WTC11 (cell line): ENCODE measurements at regions not wholly inside any gene's neighbourhood (a gene's known extent, or its start where the extent isn't known, plus 50 kb on each side); places are given as distances from the start of the nearest gene placed in this dataset.

Experiments used
- ATAC-seq: fragments of 200-7000 bp; cut with Tn5 transposase; 2 replicates; pipeline ENCODE4 v1.10.0; 2021; ENCODE audit warnings: mild to moderate bottlenecking, moderate library complexity
- CTCF ChIA-PET: fragments of 300-600 bp; sonication (Branson Sonifier 250); formaldehyde crosslinking; loops from one replicate; lab custom pipeline; 2021; ENCODE audit warnings: antibody characterized with exemption; lab: Charles Lee
- POLR2A ChIA-PET: fragments of 350-600 bp; sonication (Branson Sonifier 250); formaldehyde crosslinking; loops from one replicate; lab custom pipeline; 2021; ENCODE audit warnings: antibody characterized with exemption; lab: Charles Lee
- DNase-seq: peaks from one replicate; pipeline ENCODE4 v3.0.0; 2021; ENCODE audit warnings: low spot score
- H3K27ac Mint-ChIP-seq: 2 replicates; pipeline ENCODE4 v1.8.0; 2021; ENCODE audit warnings: mixed read lengths
- H3K27me3 Mint-ChIP-seq: 2 replicates; pipeline ENCODE4 v1.8.0; 2021; ENCODE audit warnings: low read depth, mild to moderate bottlenecking, moderate library complexity, mixed read lengths
- H3K36me3 Mint-ChIP-seq: 2 replicates; pipeline ENCODE4 v1.8.0; 2021; ENCODE audit warnings: mixed read lengths
- H3K4me1 Mint-ChIP-seq: 2 replicates; pipeline ENCODE4 v1.8.0; 2022; ENCODE audit warnings: mixed read lengths
- H3K4me3 Mint-ChIP-seq: 2 replicates; pipeline ENCODE4 v1.8.0; 2021; ENCODE audit warnings: mild to moderate bottlenecking, moderate library complexity, mixed read lengths
- H3K9me3 Mint-ChIP-seq: 2 replicates; pipeline ENCODE4 v1.8.0; 2021; ENCODE audit warnings: mixed read lengths
- CBFB ChIP-seq: sonication (generic); formaldehyde crosslinking; IDR thresholded peaks from 2 replicates; pipeline ENCODE4 v1.8.1; 2022; ENCODE audit warnings: mild to moderate bottlenecking, low read depth, missing genetic modification reagents
- FOXK1 ChIP-seq: sonication (generic); formaldehyde crosslinking; IDR thresholded peaks from 2 replicates; pipeline ENCODE4 v1.8.0; 2022; ENCODE audit warnings: mild to moderate bottlenecking, moderate library complexity, missing genetic modification reagents
- FOXP1 ChIP-seq: sonication (generic); formaldehyde crosslinking; IDR thresholded peaks from 2 replicates; pipeline ENCODE4 v1.8.0; 2022; ENCODE audit warnings: missing genetic modification reagents, mild to moderate bottlenecking, moderate library complexity, borderline replicate concordance
- JAZF1 ChIP-seq: fragments of 250-450 bp; sonication (Bioruptor Pico); IDR thresholded peaks from 2 replicates; pipeline ENCODE4 v1.9.0; 2021; ENCODE audit warnings: moderate library complexity, mild to moderate bottlenecking, inconsistent platforms
- KAT7 ChIP-seq: sonication (generic); formaldehyde crosslinking; IDR thresholded peaks from 2 replicates; pipeline ENCODE4 v1.8.1; 2023; ENCODE audit warnings: missing genetic modification reagents, mild to moderate bottlenecking, borderline replicate concordance
- MXD4 ChIP-seq: fragments of 250-450 bp; sonication (Bioruptor Pico); IDR thresholded peaks from 2 replicates; pipeline ENCODE4 v1.8.0; 2021; ENCODE audit warnings: mild to moderate bottlenecking, moderate library complexity, borderline replicate concordance
- SP1 ChIP-seq: sonication (generic); formaldehyde crosslinking; conservative IDR thresholded peaks from 2 replicates; pipeline ENCODE4 v1.8.1; 2022; ENCODE audit warnings: missing genetic modification reagents
- ZBTB21 ChIP-seq: sonication (generic); formaldehyde crosslinking; IDR thresholded peaks from 2 replicates; pipeline ENCODE4 v1.8.1; 2023; ENCODE audit warnings: mild to moderate bottlenecking, missing genetic modification reagents, borderline replicate concordance
- ZNF317 ChIP-seq: sonication (generic); formaldehyde crosslinking; IDR thresholded peaks from 2 replicates; pipeline ENCODE4 v1.8.1; 2023; ENCODE audit warnings: low read depth, mild to moderate bottlenecking, moderate library complexity, missing genetic modification reagents, borderline replicate concordance
- ZNF396 ChIP-seq: fragments of 250-450 bp; sonication (Bioruptor Pico); IDR thresholded peaks from 2 replicates; pipeline ENCODE4 v1.8.0; 2021; ENCODE audit warnings: mild to moderate bottlenecking, moderate library complexity, borderline replicate concordance
- ZNF423 ChIP-seq: fragments of 250-450 bp; sonication (Bioruptor Pico); IDR thresholded peaks from 2 replicates; pipeline ENCODE4 v2.1.2; 2022; ENCODE audit warnings: mild to moderate bottlenecking, moderate library complexity
- ZNF671 ChIP-seq: fragments of 250-450 bp; sonication (Bioruptor Pico); IDR thresholded peaks from 2 replicates; pipeline ENCODE4 v1.8.0; 2021; ENCODE audit warnings: mild to moderate bottlenecking
- TF ChIP-seq, protein P1 (sequence below): sonication (generic); formaldehyde crosslinking; IDR thresholded peaks from 2 replicates; pipeline ENCODE4 v1.8.1; 2023; ENCODE audit warnings: mild to moderate bottlenecking, missing genetic modification reagents
- TF ChIP-seq, protein P2 (sequence below): sonication (generic); formaldehyde crosslinking; IDR thresholded peaks from 2 replicates; pipeline ENCODE4 v1.8.1; 2023; ENCODE audit warnings: mild to moderate bottlenecking, missing genetic modification reagents, moderate library complexity
- TF ChIP-seq, protein P3 (sequence below): sonication (generic); formaldehyde crosslinking; IDR thresholded peaks from 2 replicates; pipeline ENCODE4 v1.8.0; 2022; ENCODE audit warnings: mild to moderate bottlenecking, missing genetic modification reagents
- TF ChIP-seq, protein P4 (sequence below): sonication (generic); formaldehyde crosslinking; IDR thresholded peaks from 2 replicates; pipeline ENCODE4 v1.8.0; 2022; ENCODE audit warnings: mild to moderate bottlenecking, missing genetic modification reagents
- TF ChIP-seq, protein P5 (sequence below): sonication (generic); formaldehyde crosslinking; IDR thresholded peaks from 2 replicates; pipeline ENCODE4 v1.8.0; 2022; ENCODE audit warnings: mild to moderate bottlenecking, missing genetic modification reagents
- TF ChIP-seq, protein P6 (sequence below): sonication (generic); formaldehyde crosslinking; IDR thresholded peaks from 2 replicates; pipeline ENCODE4 v1.8.0; 2023; ENCODE audit warnings: missing genetic modification reagents, mild to moderate bottlenecking, borderline replicate concordance

DNA sequence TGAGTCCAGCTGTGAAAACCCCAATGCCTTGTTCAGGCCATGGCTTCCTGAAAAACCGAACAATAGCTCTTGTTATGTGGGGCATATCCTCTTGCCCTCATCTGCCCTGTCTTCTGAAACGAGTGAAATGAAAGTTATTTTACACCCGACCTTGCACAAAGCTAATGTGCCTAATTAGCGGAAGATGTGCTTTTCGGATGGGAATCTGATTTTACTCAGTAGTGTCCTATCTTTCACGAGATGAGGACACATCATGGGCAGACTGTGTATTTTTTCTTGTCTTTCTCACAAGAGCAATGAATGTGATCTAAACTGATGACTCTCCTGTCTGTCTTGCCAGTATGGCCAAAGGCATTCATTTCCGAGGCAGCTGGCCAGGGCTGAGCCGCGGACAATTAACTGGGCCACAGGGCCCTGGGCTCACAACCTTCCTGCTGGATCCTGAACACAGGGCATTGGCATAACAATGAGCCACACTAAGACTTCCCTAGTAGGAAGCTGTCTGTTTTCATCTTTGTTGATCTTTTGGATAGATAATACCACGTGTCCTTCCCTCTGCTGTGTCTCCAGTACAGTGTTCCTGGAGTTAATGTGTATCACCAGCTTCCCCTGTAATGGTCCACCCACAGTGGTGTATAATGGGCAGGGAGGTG, 86.0 kb upstream of the HIF1A start:
- no peaks in the 10 kb centered on the region for H3K27me3 Mint-ChIP-seq
- CTCF ChIA-PET = interaction anchor here (0.7 to 2.3 kb wide), 8 partner anchors 23 to 181 kb away, joined by 3 to 6 read pairs (median 4); partner anchors contain the start of gene HIF1A
- H3K27ac Mint-ChIP-seq = peak overlapping the region; percentile 98
- ATAC-seq (peak; percentile 93), DNase-seq (peak; percentile 63)
- TF ChIP-seq FOXP1 (CRISPR knock-in tag) (no peak), ZBTB21 (CRISPR knock-in tag) (peak; percentile 33; the same call in 1 of the 2 replicates), ZNF396 (CRISPR knock-in tag) (0 out of 2 replicates have a peak, but pooled peaks have one; percentile 37), CBFB (CRISPR knock-in tag) (peak; percentile 7; the same call in 1 of the 2 replicates), ZNF671 (CRISPR knock-in tag) (no peak), ZNF317 (no peak), FOXK1 (peak; percentile 68; the same call in 1 of the 2 replicates), ZNF423 (CRISPR knock-in tag) (peak; percentile 75), MXD4 (CRISPR knock-in tag) (peak; percentile 37; the same call in 1 of the 2 replicates), SP1 (peak; percentile 62; the same call in 1 of the 2 replicates)
- TF ChIP-seq, protein P1, sequence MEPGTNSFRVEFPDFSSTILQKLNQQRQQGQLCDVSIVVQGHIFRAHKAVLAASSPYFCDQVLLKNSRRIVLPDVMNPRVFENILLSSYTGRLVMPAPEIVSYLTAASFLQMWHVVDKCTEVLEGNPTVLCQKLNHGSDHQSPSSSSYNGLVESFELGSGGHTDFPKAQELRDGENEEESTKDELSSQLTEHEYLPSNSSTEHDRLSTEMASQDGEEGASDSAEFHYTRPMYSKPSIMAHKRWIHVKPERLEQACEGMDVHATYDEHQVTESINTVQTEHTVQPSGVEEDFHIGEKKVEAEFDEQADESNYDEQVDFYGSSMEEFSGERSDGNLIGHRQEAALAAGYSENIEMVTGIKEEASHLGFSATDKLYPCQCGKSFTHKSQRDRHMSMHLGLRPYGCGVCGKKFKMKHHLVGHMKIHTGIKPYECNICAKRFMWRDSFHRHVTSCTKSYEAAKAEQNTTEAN = 0 out of 2 replicates have a peak, but pooled peaks have one; percentile 43
- TF ChIP-seq, protein P2, sequence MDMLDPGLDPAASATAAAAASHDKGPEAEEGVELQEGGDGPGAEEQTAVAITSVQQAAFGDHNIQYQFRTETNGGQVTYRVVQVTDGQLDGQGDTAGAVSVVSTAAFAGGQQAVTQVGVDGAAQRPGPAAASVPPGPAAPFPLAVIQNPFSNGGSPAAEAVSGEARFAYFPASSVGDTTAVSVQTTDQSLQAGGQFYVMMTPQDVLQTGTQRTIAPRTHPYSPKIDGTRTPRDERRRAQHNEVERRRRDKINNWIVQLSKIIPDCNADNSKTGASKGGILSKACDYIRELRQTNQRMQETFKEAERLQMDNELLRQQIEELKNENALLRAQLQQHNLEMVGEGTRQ (CRISPR knock-in tag) = peak; percentile 86
- TF ChIP-seq, protein P3, sequence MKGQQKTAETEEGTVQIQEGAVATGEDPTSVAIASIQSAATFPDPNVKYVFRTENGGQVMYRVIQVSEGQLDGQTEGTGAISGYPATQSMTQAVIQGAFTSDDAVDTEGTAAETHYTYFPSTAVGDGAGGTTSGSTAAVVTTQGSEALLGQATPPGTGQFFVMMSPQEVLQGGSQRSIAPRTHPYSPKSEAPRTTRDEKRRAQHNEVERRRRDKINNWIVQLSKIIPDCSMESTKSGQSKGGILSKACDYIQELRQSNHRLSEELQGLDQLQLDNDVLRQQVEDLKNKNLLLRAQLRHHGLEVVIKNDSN (CRISPR knock-in tag) = peak; percentile 81
- TF ChIP-seq, protein P4, sequence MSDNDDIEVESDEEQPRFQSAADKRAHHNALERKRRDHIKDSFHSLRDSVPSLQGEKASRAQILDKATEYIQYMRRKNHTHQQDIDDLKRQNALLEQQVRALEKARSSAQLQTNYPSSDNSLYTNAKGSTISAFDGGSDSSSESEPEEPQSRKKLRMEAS (CRISPR knock-in tag) = 0 out of 2 replicates have a peak, but pooled peaks have one; percentile 34
- H3K4me3 Mint-ChIP-seq = peak overlapping the region; percentile 42
- POLR2A ChIA-PET = interaction anchor here (0.5 to 1.1 kb wide), 3 partner anchors 37 to 153 kb away, joined by 4 to 5 read pairs (median 4); partner anchors contain the start of genes HIF1A and SNAPC1
- no peaks in the 10 kb centered on the region for H3K36me3 Mint-ChIP-seq
- no peaks in the 10 kb centered on the region for H3K9me3 Mint-ChIP-seq
- peaks cover 56% of the 10 kb centered on the region for H3K4me1 Mint-ChIP-seq

DNA sequence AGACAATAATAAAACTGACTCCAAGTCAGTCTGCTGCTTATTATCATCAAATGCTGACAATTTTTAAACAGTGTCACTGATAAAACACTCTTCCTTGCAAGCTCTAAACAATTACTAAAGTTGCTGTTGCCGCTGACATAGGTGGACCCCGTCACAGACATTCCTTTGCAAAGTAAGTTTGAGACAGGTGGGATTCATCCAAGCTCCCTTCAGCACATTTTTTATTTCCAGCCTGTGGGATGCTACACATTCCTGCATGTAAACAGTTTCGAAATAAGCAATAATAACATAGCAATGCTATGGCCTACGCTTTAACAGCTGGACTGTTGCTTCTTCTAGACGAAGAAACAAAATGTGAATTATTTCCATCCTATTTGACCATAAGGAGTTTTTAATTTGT, 85.4 kb upstream of the HIF1A start:
- H3K27me3 Mint-ChIP-seq = no peaks in the 10 kb centered on the region
- no peak for DNase-seq
- peaks cover 61% of the 10 kb centered on the region for H3K4me1 Mint-ChIP-seq
- TF ChIP-seq, protein P5, sequence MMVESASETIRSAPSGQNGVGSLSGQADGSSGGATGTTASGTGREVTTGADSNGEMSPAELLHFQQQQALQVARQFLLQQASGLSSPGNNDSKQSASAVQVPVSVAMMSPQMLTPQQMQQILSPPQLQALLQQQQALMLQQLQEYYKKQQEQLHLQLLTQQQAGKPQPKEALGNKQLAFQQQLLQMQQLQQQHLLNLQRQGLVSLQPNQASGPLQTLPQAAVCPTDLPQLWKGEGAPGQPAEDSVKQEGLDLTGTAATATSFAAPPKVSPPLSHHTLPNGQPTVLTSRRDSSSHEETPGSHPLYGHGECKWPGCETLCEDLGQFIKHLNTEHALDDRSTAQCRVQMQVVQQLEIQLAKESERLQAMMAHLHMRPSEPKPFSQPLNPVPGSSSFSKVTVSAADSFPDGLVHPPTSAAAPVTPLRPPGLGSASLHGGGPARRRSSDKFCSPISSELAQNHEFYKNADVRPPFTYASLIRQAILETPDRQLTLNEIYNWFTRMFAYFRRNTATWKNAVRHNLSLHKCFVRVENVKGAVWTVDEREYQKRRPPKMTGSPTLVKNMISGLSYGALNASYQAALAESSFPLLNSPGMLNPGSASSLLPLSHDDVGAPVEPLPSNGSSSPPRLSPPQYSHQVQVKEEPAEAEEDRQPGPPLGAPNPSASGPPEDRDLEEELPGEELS (CRISPR knock-in tag) = no peak
- TF ChIP-seq KAT7 (CRISPR knock-in tag) = no peak
- TF ChIP-seq, protein P4 (CRISPR knock-in tag) = 0 out of 2 replicates have a peak, but pooled peaks have one; percentile 5
- TF ChIP-seq, protein P6, sequence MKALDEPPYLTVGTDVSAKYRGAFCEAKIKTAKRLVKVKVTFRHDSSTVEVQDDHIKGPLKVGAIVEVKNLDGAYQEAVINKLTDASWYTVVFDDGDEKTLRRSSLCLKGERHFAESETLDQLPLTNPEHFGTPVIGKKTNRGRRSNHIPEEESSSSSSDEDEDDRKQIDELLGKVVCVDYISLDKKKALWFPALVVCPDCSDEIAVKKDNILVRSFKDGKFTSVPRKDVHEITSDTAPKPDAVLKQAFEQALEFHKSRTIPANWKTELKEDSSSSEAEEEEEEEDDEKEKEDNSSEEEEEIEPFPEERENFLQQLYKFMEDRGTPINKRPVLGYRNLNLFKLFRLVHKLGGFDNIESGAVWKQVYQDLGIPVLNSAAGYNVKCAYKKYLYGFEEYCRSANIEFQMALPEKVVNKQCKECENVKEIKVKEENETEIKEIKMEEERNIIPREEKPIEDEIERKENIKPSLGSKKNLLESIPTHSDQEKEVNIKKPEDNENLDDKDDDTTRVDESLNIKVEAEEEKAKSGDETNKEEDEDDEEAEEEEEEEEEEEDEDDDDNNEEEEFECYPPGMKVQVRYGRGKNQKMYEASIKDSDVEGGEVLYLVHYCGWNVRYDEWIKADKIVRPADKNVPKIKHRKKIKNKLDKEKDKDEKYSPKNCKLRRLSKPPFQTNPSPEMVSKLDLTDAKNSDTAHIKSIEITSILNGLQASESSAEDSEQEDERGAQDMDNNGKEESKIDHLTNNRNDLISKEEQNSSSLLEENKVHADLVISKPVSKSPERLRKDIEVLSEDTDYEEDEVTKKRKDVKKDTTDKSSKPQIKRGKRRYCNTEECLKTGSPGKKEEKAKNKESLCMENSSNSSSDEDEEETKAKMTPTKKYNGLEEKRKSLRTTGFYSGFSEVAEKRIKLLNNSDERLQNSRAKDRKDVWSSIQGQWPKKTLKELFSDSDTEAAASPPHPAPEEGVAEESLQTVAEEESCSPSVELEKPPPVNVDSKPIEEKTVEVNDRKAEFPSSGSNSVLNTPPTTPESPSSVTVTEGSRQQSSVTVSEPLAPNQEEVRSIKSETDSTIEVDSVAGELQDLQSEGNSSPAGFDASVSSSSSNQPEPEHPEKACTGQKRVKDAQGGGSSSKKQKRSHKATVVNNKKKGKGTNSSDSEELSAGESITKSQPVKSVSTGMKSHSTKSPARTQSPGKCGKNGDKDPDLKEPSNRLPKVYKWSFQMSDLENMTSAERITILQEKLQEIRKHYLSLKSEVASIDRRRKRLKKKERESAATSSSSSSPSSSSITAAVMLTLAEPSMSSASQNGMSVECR (CRISPR knock-in tag) = no peak
- no peak for TF ChIP-seq JAZF1
- ATAC-seq = peak; percentile 12
- H3K9me3 Mint-ChIP-seq = no peaks in the 10 kb centered on the region
- no peaks in the 10 kb centered on the region for H3K36me3 Mint-ChIP-seq
- ChIA-PET POLR2A (interaction anchor here (0.5 to 1.1 kb wide), 3 partner anchors 37 to 152 kb away, joined by 4 to 5 read pairs (median 4); partner anchors contain the start of genes HIF1A and SNAPC1), CTCF (interaction anchor here (0.7 to 2.3 kb wide), 5 partner anchors 41 to 182 kb away, joined by 3 to 6 read pairs (median 5); partner anchors contain the start of gene HIF1A)
- H3K27ac Mint-ChIP-seq = peak overlapping the region; percentile 98
- peak overlapping the region; percentile 42; the same call in 1 of the 2 replicates for H3K4me3 Mint-ChIP-seq
